Mesothelial cell of epicardium (in vitro differentiated cells): ENCODE measurements at regions not wholly inside any gene's neighbourhood (a gene's known extent, or its start where the extent isn't known, plus 50 kb on each side); places are given as distances from the start of the nearest gene placed in this dataset.

Source experiments
- DNase-seq, 2 experiments: peaks; one replicate each; pipeline ENCODE4 v3.0.0; 2021; ENCODE audit warnings: low spot score in 2 of 2; ENCODE audit not compliant: unreplicated experiment in 2 of 2
- H3K27ac Mint-ChIP-seq: 2 replicates; pipeline ENCODE4 v1.8.0; 2021; ENCODE audit warnings: mixed read lengths
- H3K27me3 Mint-ChIP-seq: 2 replicates; pipeline ENCODE4 v1.8.0; 2021; ENCODE audit warnings: low read depth, mixed read lengths
- H3K36me3 Mint-ChIP-seq: 2 replicates; pipeline ENCODE4 v1.8.0; 2021; ENCODE audit warnings: mixed read lengths
- H3K4me1 Mint-ChIP-seq: 2 replicates; pipeline ENCODE4 v1.8.0; 2021; ENCODE audit warnings: mixed read lengths
- H3K4me3 Mint-ChIP-seq: 2 replicates; pipeline ENCODE4 v1.8.0; 2021; ENCODE audit warnings: mild to moderate bottlenecking, moderate library complexity, mixed read lengths
- H3K9me3 Mint-ChIP-seq: 2 replicates; pipeline ENCODE4 v1.8.0; 2021; ENCODE audit warnings: mixed read lengths
- CTCF ChIP-seq: fragments of 200-600 bp; sonication (generic); IDR thresholded peaks from one replicate; pipeline ENCODE4 v1.5.0; 2021; ENCODE audit warnings: antibody characterized with exemption; ENCODE audit not compliant: unreplicated experiment

GRCh38 chr18:24875286-24875685, 414.8 kb downstream of the HRH4 start:
- H3K27ac Mint-ChIP-seq, result no peak overlapping the region
- no peaks in the 10 kb centered on the region for H3K36me3 Mint-ChIP-seq
- DNase-seq, result no peak
- no peaks in the 10 kb centered on the region for H3K9me3 Mint-ChIP-seq
- H3K4me1 Mint-ChIP-seq, result peaks cover 1% of the 10 kb centered on the region
- H3K4me3 Mint-ChIP-seq, result no peak overlapping the region
- H3K27me3 Mint-ChIP-seq, result peaks cover 7% of the 10 kb centered on the region
- no peak for TF ChIP-seq CTCF

- DNase-seq, result no peak
- Mint-ChIP-seq H3K4me3 (no peak overlapping the region), H3K27me3 (peaks cover 8% of the 10 kb centered on the region), H3K36me3 (no peaks in the 10 kb centered on the region), H3K27ac (no peak overlapping the region), H3K4me1 (peaks cover 1% of the 10 kb centered on the region), H3K9me3 (no peaks in the 10 kb centered on the region)
- no peak for TF ChIP-seq CTCF
Observed at GRCh38 chr18:24875777-24876176, 415.3 kb downstream of the HRH4 start.

GRCh38 chr18:24876266-24876665, 415.8 kb downstream of the HRH4 start:
- DNase-seq, result no peak
- Mint-ChIP-seq H3K27me3 (peaks cover 8% of the 10 kb centered on the region), H3K4me3 (no peak overlapping the region), H3K9me3 (no peaks in the 10 kb centered on the region), H3K36me3 (no peaks in the 10 kb centered on the region), H3K4me1 (peaks cover 1% of the 10 kb centered on the region), H3K27ac (no peak overlapping the region)
- no peak for TF ChIP-seq CTCF

- no peak for TF ChIP-seq CTCF
- Mint-ChIP-seq H3K27me3 (peaks cover 5% of the 10 kb centered on the region), H3K4me1 (peaks cover 1% of the 10 kb centered on the region), H3K9me3 (no peaks in the 10 kb centered on the region), H3K4me3 (no peak overlapping the region), H3K36me3 (no peaks in the 10 kb centered on the region), H3K27ac (no peak overlapping the region)
- DNase-seq, result no peak
Observed at GRCh38 chr18:24877066-24877465, 416.6 kb downstream of the HRH4 start.

- Mint-ChIP-seq H3K36me3 (no peaks in the 10 kb centered on the region), H3K9me3 (no peaks in the 10 kb centered on the region), H3K4me1 (peaks cover 1% of the 10 kb centered on the region), H3K27ac (no peak overlapping the region), H3K27me3 (peaks cover 3% of the 10 kb centered on the region), H3K4me3 (no peak overlapping the region)
- no peak for DNase-seq
- no peak for TF ChIP-seq CTCF
Observed at GRCh38 chr18:24877546-24877945, 417.1 kb downstream of the HRH4 start.

GRCh38 chr18:24878289-24878688, 417.9 kb downstream of the HRH4 start:
- H3K4me1 Mint-ChIP-seq, result peaks cover 1% of the 10 kb centered on the region
- no peak overlapping the region for H3K4me3 Mint-ChIP-seq
- H3K27me3 Mint-ChIP-seq, result peaks cover 3% of the 10 kb centered on the region
- DNase-seq, result no peak
- no peak for TF ChIP-seq CTCF
- no peaks in the 10 kb centered on the region for H3K36me3 Mint-ChIP-seq
- H3K9me3 Mint-ChIP-seq, result no peaks in the 10 kb centered on the region
- no peak overlapping the region for H3K27ac Mint-ChIP-seq
